HG03060 (cell line): ENCODE measurements at regions not wholly inside any gene's neighbourhood (a gene's known extent, or its start where the extent isn't known, plus 50 kb on each side); places are given as distances from the start of the nearest gene placed in this dataset.

Experiments
- ATAC-seq: cut with Tn5 transposase; IDR thresholded peaks from one replicate; pipeline ENCODE4 v1.9.1; 2021; ENCODE audit warnings: low read depth, moderate number of reproducible peaks; ENCODE audit not compliant: unreplicated experiment

GRCh38 chr12:66959276-66959675 lies 280.4 kb upstream of the GRIP1 start:
- ATAC-seq = no peak

- ATAC-seq = no peak
Observed at GRCh38 chr12:66960006-66960405, 281.1 kb upstream of the GRIP1 start.

- ATAC-seq = no peak
Observed at GRCh38 chr12:66960704-66961690, 282.1 kb upstream of the GRIP1 start.

- ATAC-seq = no peak
Observed at GRCh38 chr12:66962290-66962689, 283.4 kb upstream of the GRIP1 start.

GRCh38 chr12:66963901-66964300 lies 285.0 kb upstream of the GRIP1 start:
- no peak for ATAC-seq

GRCh38 chr12:66964629-66965028 lies 285.8 kb upstream of the GRIP1 start:
- no peak for ATAC-seq

GRCh38 chr12:66965621-66966020 lies 286.7 kb upstream of the GRIP1 start:
- ATAC-seq = no peak

- ATAC-seq = no peak
Observed at GRCh38 chr12:66971816-66972215, 292.9 kb upstream of the GRIP1 start.

- no peak for ATAC-seq
Observed at GRCh38 chr12:66976526-66976925, 292.6 kb upstream of the CAND1 start.

GRCh38 chr12:66978802-66979201 lies 290.4 kb upstream of the CAND1 start:
- no peak for ATAC-seq

GRCh38 chr12:66979251-66979650 lies 289.9 kb upstream of the CAND1 start:
- no peak for ATAC-seq

- no peak for ATAC-seq
Observed at GRCh38 chr12:66984077-66984476, 285.1 kb upstream of the CAND1 start.

GRCh38 chr12:66984962-66985361 lies 284.2 kb upstream of the CAND1 start:
- ATAC-seq = no peak

- ATAC-seq = no peak
Observed at GRCh38 chr12:66999141-66999540, 270.0 kb upstream of the CAND1 start.

- no peak for ATAC-seq
Observed at GRCh38 chr12:67001251-67001650, 267.9 kb upstream of the CAND1 start.

GRCh38 chr12:67002720-67003119 lies 266.4 kb upstream of the CAND1 start:
- no peak for ATAC-seq

- ATAC-seq = no peak
Observed at GRCh38 chr12:67006610-67007009, 262.5 kb upstream of the CAND1 start.

GRCh38 chr12:67014642-67015041 lies 254.5 kb upstream of the CAND1 start:
- no peak for ATAC-seq

- no peak for ATAC-seq
Observed at GRCh38 chr12:67018105-67018504, 251.1 kb upstream of the CAND1 start.

GRCh38 chr12:67019070-67019469 lies 250.1 kb upstream of the CAND1 start:
- ATAC-seq = no peak

- no peak for ATAC-seq
Observed at GRCh38 chr12:67025543-67026114, 243.5 kb upstream of the CAND1 start.
